HCT116 (cell line): ENCODE measurements at regions not wholly inside any gene's neighbourhood (a gene's known extent, or its start where the extent isn't known, plus 50 kb on each side); places are given as distances from the start of the nearest gene placed in this dataset.

Source experiments
- ATAC-seq: fragments of 200-7000 bp; cut with Tn5 transposase; 2 replicates; pipeline ENCODE4 v1.9.1; 2020; ENCODE audit warnings: mild to moderate bottlenecking, moderate library complexity
- BruUV-seq: library from RNA; stranded (reverse); fragments of 400-500 nt; replicated peaks from 2 replicates; lab custom pipeline; 2021; lab: Mats Ljungman, UMichigan
- CTCF ChIA-PET: fragments of 300-600 bp; sonication (Branson Sonifier 250); formaldehyde crosslinking; loops from one replicate; lab custom pipeline; 2021; ENCODE audit warnings: antibody characterized with exemption; lab: Charles Lee
- POLR2A ChIA-PET: fragments of 300-600, 350-600 bp; sonication (Branson Sonifier 250); formaldehyde crosslinking; loops from one replicate; lab custom pipeline; 2021; ENCODE audit warnings: antibody characterized with exemption; lab: Charles Lee
- RAD21 ChIA-PET, 2 experiments: fragments of 300-600 bp; sonication (Branson Sonifier 250); formaldehyde crosslinking; loops; one replicate each; lab custom pipeline; 2023; ENCODE audit warnings: low total read pairs in 2 of 2; ENCODE audit not compliant: uncharacterized antibody in 2 of 2, unreplicated experiment in 2 of 2, low non-redundant PET in 1 of 2; lab: Charles Lee
- DNase-seq: peaks from one replicate; pipeline ENCODE4 v3.0.0-alpha.2; 2010; ENCODE audit warnings: low read depth, low spot score
- H2AFZ ChIP-seq: fragments of 200-600 bp; shearing (Covaris generic), sonication (generic); 2 replicates; pipeline ENCODE4 v1.6.1; 2017; ENCODE audit warnings: low read depth, mixed run types, mixed read lengths, antibody characterized with exemption, low read length; ENCODE audit not compliant: poor library complexity, severe bottlenecking
- H3K27ac ChIP-seq: 2 replicates; pipeline ENCODE4 v1.5.1; 2012; ENCODE audit warnings: low read depth, low read length
- H3K27me3 ChIP-seq: fragments of 200-600 bp; sonication (generic); 2 replicates; pipeline ENCODE4 v1.6.1; 2016; ENCODE audit warnings: mixed run types, low read length, mixed read lengths; ENCODE audit not compliant: insufficient read depth
- H3K36me3 ChIP-seq, 2 experiments: fragments of 200-500 bp in 1 of 2; fragments of 200-600 bp in 1 of 2; sonication (Bioruptor generic) in 1 of 2; sonication (generic) in 1 of 2; 2 replicates each; pipeline versions ENCODE4 v1.5.1 to v1.6.1; 2014 to 2016; ENCODE audit warnings: low read length in 2 of 2, inconsistent platforms in 1 of 2, mixed read lengths in 1 of 2, mixed run types in 1 of 2; ENCODE audit not compliant: insufficient read depth in 2 of 2, control insufficient read depth in 1 of 2
- H3K4me1 ChIP-seq, 2 experiments: fragments of 200-600 bp in 1 of 2; sonication (generic) in 1 of 2; 2 replicates each; pipeline versions ENCODE4 v1.5.1 to v1.6.1; 2012 to 2017; ENCODE audit warnings: low read length in 2 of 2, inconsistent platforms in 1 of 2, mild to moderate bottlenecking in 1 of 2, mixed read lengths in 1 of 2, mixed run types in 1 of 2, moderate library complexity in 1 of 2; ENCODE audit not compliant: insufficient read depth in 2 of 2, control insufficient read depth in 1 of 2
- H3K4me2 ChIP-seq: fragments of 200-600 bp; sonication (generic); 2 replicates; pipeline ENCODE4 v1.6.1; 2017; ENCODE audit warnings: mixed run types, low read length, mixed read lengths
- H3K4me3 ChIP-seq, 2 experiments: fragments of 200-600 bp in 1 of 2; sonication (generic) in 1 of 2; replicated peaks in 1 of 2; 2 replicates each; pipeline ENCODE4 v1.5.1; 2011 to 2016; ENCODE audit warnings: low read length in 2 of 2, control low read depth in 1 of 2, low read depth in 1 of 2, mild to moderate bottlenecking in 1 of 2, mixed read lengths in 1 of 2, mixed run types in 1 of 2
- H3K79me2 ChIP-seq: fragments of 200-600 bp; sonication (generic); 2 replicates; pipeline ENCODE4 v1.6.1; 2017; ENCODE audit warnings: mild to moderate bottlenecking, mixed run types, low read length, moderate library complexity, mixed read lengths; ENCODE audit not compliant: insufficient read depth
- H3K9ac ChIP-seq: fragments of 200-600 bp; sonication (generic); 2 replicates; pipeline ENCODE4 v1.6.1; 2016; ENCODE audit warnings: low read length, mixed read lengths
- H3K9me2 ChIP-seq: fragments of 200-600 bp; sonication (generic), shearing (Covaris generic); 2 replicates; pipeline ENCODE4 v1.6.1; 2017; ENCODE audit warnings: mixed run types, mild to moderate bottlenecking, moderate library complexity; ENCODE audit not compliant: insufficient read depth
- H3K9me3 ChIP-seq, 2 experiments: fragments of 200-500 bp in 1 of 2; fragments of 200-600 bp in 1 of 2; sonication (Bioruptor generic) in 1 of 2; sonication (generic) in 1 of 2; 2 replicates each; pipeline ENCODE4 v1.6.1; 2014 to 2017; ENCODE audit warnings: low read length in 2 of 2, mixed read lengths in 2 of 2, inconsistent platforms in 1 of 2, low read depth in 1 of 2, mild to moderate bottlenecking in 1 of 2, mixed run types in 1 of 2, moderate library complexity in 1 of 2; ENCODE audit not compliant: control insufficient read depth in 1 of 2, insufficient read depth in 1 of 2
- H4K20me1 ChIP-seq: fragments of 200-600 bp; sonication (generic), shearing (Covaris generic); 2 replicates; pipeline ENCODE4 v1.6.1; 2017; ENCODE audit warnings: mixed run types, mild to moderate bottlenecking, moderate library complexity; ENCODE audit not compliant: insufficient read depth
- ATF3 ChIP-seq: IDR thresholded peaks from 2 replicates; pipeline ENCODE4 v1.6.1; 2012
- ELF1 ChIP-seq: IDR thresholded peaks from 2 replicates; pipeline ENCODE4 v1.6.1; 2012; ENCODE audit warnings: low read depth, borderline replicate concordance
- EZH2 ChIP-seq: fragments of 200-600 bp; sonication (generic); IDR thresholded peaks from 2 replicates; pipeline ENCODE4 v1.6.1; 2017; ENCODE audit warnings: antibody characterized with exemption, mixed run types
- EZH2phosphoT487 ChIP-seq: fragments of 200-600 bp; IDR thresholded peaks from 2 replicates; pipeline ENCODE4 v1.6.1; 2018; ENCODE audit warnings: antibody characterized with exemption, borderline replicate concordance
- POLR2A ChIP-seq: IDR thresholded peaks from 2 replicates; pipeline ENCODE4 v1.7.0; 2011; ENCODE audit warnings: borderline replicate concordance; ENCODE audit not compliant: insufficient read depth, insufficient read length; ENCODE audit errors: extremely low read depth
- POLR2AphosphoS5 ChIP-seq: IDR thresholded peaks from 2 replicates; pipeline ENCODE4 v1.6.1; 2011; ENCODE audit warnings: mild to moderate bottlenecking, low read depth, low read length, moderate library complexity
- SIN3A ChIP-seq: IDR thresholded peaks from 2 replicates; pipeline ENCODE4 v1.6.1; 2012; ENCODE audit warnings: low read depth
- SP1 ChIP-seq: IDR thresholded peaks from 2 replicates; pipeline ENCODE4 v1.6.1; 2012; ENCODE audit warnings: low read depth
- SRF ChIP-seq: IDR thresholded peaks from 2 replicates; pipeline ENCODE4 v1.6.1; 2012; ENCODE audit warnings: low read depth
- TCF7L2 ChIP-seq: IDR thresholded peaks from 2 replicates; pipeline ENCODE4 v1.7.0; 2011; ENCODE audit warnings: borderline replicate concordance, inconsistent platforms; ENCODE audit not compliant: insufficient read depth, insufficient read length; ENCODE audit errors: extremely low read depth
- YY1 ChIP-seq: IDR thresholded peaks from 2 replicates; pipeline ENCODE4 v1.6.1; 2011; ENCODE audit warnings: low read length, low read depth, moderate library complexity, mild to moderate bottlenecking; ENCODE audit not compliant: insufficient replicate concordance; ENCODE audit errors: extremely low read depth
- ZNF274 ChIP-seq: fragments of 200-500 bp; sonication (Bioruptor generic); IDR thresholded peaks from 2 replicates; pipeline ENCODE4 v1.6.1; 2014; ENCODE audit warnings: mild to moderate bottlenecking, low read depth, low read length, inconsistent platforms
- intact Hi-C: fragments of 100-400 bp; cut with micrococcal nuclease; formaldehyde crosslinking; loops from 2 replicates; pipeline ENCODE4 v1.10.0; 2022

- TF ChIP-seq POLR2A (no peak), YY1 (no peak), ELF1 (no peak), EZH2phosphoT487 (no peak), ATF3 (no peak), SRF (no peak), SIN3A (no peak), ZNF274 (no peak), POLR2AphosphoS5 (no peak), EZH2 (no peak), SP1 (no peak)
- TF ChIP-seq, all 23 proteins: peak for 0
Observed at GRCh38 chr20:20950620-20951019, 155.5 kb downstream of the LINC00237 start (continued).

- ChIA-PET POLR2A (no interaction called here), RAD21 (no interaction called here), CTCF (no interaction called here)
- Histone ChIP-seq H3K27ac (no peak overlapping the region), H3K79me2 (no peaks in the 10 kb centered on the region), H3K9ac (no peak overlapping the region), H3K9me3 (0 out of 4 replicates have a peak, but pooled peaks cover 0 to 5% of the 10 kb centered on the region in 2 experiments), H3K36me3 (no peaks in the 10 kb centered on the region), H3K4me1 (no peaks in the 10 kb centered on the region), H3K4me3 (no peak overlapping the region), H2AFZ (no peak overlapping the region), H3K27me3 (no peaks in the 10 kb centered on the region), H3K9me2 (no peaks in the 10 kb centered on the region), H4K20me1 (no peaks in the 10 kb centered on the region), H3K4me2 (no peak overlapping the region)
- ATAC-seq (no peak), DNase-seq (no peak)
- TF ChIP-seq ZNF274 (no peak), YY1 (no peak), TCF7L2 (no peak)
- BruUV-seq, result no TSS peak
- intact Hi-C loops, result no loop called here
Observed at GRCh38 chr20:20946122-20946759, 159.9 kb downstream of the LINC00237 start.
